ENCODE measurements at regions not wholly inside any gene's neighbourhood (a gene's known extent, or its start where the extent isn't known, plus 50 kb on each side); places are given as distances from the start of the nearest gene placed in this dataset.

DNA sequence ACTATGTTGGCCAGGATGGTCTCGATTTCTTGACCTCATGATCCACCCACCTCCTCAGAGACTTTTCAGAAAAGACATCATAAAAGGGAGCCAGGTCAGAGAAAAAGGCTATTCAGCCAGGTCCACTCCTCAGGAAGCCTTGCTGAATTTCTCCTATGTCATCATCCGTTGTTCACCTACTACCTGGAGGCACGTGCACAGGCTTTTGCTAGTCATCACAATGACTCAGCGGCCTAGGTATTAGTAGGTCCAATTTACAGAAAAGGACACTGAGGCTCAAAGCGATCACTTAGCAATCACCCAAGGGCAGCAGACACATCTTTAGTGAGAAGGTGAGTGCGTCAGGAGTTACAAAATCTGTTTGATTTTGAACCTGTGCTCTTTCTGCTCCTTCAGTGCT lies 72.3 kb upstream of the RAD23B start:
- DNase-seq (ENCODE audit: low read depth) = no peak
- no peak overlapping the region for H3K4me3 ChIP-seq (ENCODE audit: low read depth, low read length)
- TF ChIP-seq, protein P1, sequence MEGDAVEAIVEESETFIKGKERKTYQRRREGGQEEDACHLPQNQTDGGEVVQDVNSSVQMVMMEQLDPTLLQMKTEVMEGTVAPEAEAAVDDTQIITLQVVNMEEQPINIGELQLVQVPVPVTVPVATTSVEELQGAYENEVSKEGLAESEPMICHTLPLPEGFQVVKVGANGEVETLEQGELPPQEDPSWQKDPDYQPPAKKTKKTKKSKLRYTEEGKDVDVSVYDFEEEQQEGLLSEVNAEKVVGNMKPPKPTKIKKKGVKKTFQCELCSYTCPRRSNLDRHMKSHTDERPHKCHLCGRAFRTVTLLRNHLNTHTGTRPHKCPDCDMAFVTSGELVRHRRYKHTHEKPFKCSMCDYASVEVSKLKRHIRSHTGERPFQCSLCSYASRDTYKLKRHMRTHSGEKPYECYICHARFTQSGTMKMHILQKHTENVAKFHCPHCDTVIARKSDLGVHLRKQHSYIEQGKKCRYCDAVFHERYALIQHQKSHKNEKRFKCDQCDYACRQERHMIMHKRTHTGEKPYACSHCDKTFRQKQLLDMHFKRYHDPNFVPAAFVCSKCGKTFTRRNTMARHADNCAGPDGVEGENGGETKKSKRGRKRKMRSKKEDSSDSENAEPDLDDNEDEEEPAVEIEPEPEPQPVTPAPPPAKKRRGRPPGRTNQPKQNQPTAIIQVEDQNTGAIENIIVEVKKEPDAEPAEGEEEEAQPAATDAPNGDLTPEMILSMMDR (IDR thresholded peaks at IDR 0.05; ENCODE audit: insufficient read depth, low read depth, low read length) = no peak
- H3K27me3 ChIP-seq (ENCODE audit: control insufficient read depth, insufficient read depth, low read length) = no peaks in the 10 kb centered on the region
- ChIA-PET CTCF (no interaction called here), POLR2A (no interaction called here)
- H3K36me3 ChIP-seq (ENCODE audit: control insufficient read depth, insufficient read depth, low read length) = no peaks in the 10 kb centered on the region

DNA sequence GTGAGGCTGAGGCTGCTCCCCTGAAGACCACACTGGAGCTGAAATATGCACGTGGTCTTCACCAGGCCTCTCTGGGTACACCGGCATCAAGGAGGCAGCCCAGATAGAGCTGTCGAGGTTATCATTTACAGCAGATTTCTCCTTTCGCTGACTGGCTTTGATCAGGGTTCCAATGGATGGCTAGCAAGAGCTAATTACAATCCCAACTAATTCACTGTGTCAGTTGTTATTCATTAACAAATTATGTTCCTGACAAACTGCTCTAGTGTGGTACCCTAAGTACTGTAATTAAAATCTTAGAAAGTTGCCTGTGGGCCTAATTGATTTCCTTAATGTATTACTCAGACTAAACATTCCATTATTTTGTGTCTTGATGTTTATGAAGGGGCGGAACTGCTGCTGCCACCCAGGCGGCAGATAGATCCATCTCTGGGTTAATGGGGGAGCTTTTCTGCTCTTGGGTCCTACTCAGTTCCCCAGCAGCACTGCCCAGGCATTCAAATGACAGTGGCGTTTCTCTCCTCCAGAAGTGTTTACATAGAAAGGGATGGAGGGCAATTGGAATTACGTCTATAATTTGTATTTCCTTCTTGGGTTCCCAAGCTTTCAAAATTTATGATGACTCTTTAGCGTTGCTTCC lies 71.7 kb upstream of the RAD23B start:
- H3K36me3 ChIP-seq (ENCODE audit: control insufficient read depth, insufficient read depth, low read length) = no peaks in the 10 kb centered on the region
- no peaks in the 10 kb centered on the region for H3K27me3 ChIP-seq (ENCODE audit: control insufficient read depth, insufficient read depth, low read length)
- TF ChIP-seq, protein P1 (IDR thresholded peaks at IDR 0.05; ENCODE audit: insufficient read depth, low read depth, low read length) = no peak
- DNase-seq (ENCODE audit: low read depth) = no peak
- POLR2A ChIA-PET = no interaction called here
- no peak overlapping the region for H3K4me3 ChIP-seq (ENCODE audit: low read depth, low read length)
- CTCF ChIA-PET = interaction anchor here (0.7 kb wide), 1 partner anchor 13 kb away, joined by 3 read pairs; no protein-coding TSS in a partner anchor

DNA sequence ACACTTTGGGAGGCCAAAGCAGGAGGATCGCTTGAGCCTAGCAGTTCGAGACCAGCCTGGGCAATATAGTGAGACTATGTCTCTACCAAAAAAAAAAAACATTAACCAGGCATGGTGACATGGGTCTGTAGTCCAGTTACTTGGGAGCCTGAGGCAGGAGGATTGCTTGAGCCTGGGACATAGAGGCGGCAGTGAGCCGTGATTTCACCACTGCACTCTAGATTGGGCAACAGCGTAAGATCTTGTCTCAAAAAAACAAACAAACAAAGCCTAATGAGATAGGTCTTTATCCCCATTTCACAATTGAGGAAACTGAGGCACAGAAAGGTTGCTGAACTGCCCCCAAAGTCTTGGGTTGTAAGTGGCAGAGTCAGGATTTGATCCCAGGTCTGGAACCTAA lies 70.5 kb upstream of the RAD23B start:
- CTCF ChIA-PET = interaction anchor here (1.5 kb wide), 1 partner anchor 129 kb away, joined by 3 read pairs; no protein-coding TSS in a partner anchor
- POLR2A ChIA-PET = no interaction called here
- H3K36me3 ChIP-seq (ENCODE audit: control insufficient read depth, insufficient read depth, low read length) = no peaks in the 10 kb centered on the region
- H3K27me3 ChIP-seq (ENCODE audit: control insufficient read depth, insufficient read depth, low read length) = no peaks in the 10 kb centered on the region
- TF ChIP-seq, protein P1 (IDR thresholded peaks at IDR 0.05; ENCODE audit: insufficient read depth, low read depth, low read length) = no peak
- DNase-seq (ENCODE audit: low read depth) = no peak
- no peak overlapping the region for H3K4me3 ChIP-seq (ENCODE audit: low read depth, low read length)

DNA sequence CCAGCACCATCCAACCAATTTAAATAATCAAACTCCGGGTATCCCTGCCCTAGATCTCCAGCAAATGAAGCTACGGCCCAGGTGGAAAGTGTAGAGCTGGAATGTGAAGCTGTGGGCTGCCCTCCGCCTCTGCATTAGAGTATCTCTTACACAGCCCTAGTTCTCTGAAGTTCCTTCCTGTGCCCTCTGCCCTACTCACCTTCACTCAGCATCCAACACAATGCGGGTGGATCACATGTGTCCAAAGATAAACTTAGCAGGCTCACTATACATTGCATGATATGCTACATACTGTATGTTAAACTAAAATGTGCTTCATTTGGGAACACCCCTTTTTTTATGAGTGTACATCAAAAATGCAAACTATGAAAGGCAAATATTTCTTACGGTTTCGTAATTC lies 70.0 kb upstream of the RAD23B start:
- no peak for DNase-seq (ENCODE audit: low read depth)
- Histone ChIP-seq H3K4me3 (ENCODE audit: low read depth, low read length) (no peak overlapping the region), H3K36me3 (ENCODE audit: control insufficient read depth, insufficient read depth, low read length) (no peaks in the 10 kb centered on the region), H3K27me3 (ENCODE audit: control insufficient read depth, insufficient read depth, low read length) (no peaks in the 10 kb centered on the region)
- ChIA-PET POLR2A (no interaction called here), CTCF (interaction anchor here (1.5 kb wide), 1 partner anchor 129 kb away, joined by 3 read pairs; no protein-coding TSS in a partner anchor)
- TF ChIP-seq, protein P1 (IDR thresholded peaks at IDR 0.05; ENCODE audit: insufficient read depth, low read depth, low read length) = no peak

DNA sequence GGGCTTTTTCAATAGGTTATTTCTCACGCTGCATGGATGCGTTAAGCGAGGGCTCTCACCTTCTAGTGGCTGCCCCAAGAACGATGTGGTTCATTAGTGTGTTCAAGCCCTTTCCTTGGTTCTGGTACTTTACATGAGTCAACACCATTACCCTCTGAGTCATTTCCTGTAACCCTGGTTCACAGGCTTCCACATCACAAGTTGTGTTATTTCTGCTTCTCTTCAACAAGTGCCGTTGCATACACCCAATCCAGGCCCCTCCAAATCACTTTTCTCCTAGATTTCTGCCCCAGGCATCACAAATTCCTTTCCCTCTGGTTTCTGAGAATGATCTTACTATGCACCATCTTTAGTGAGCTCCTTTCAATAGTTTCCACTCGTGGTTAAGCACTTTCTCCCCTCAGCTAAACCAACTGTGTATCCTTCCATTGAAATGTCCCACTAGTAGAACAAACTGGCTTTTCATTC lies 69.5 kb upstream of the RAD23B start:
- TF ChIP-seq, protein P1 (IDR thresholded peaks at IDR 0.05; ENCODE audit: insufficient read depth, low read depth, low read length) = no peak
- no peaks in the 10 kb centered on the region for H3K36me3 ChIP-seq (ENCODE audit: control insufficient read depth, insufficient read depth, low read length)
- ChIA-PET CTCF (no interaction called here), POLR2A (interaction anchor here (0.6 kb wide), 1 partner anchor 73 kb away, joined by 4 read pairs; no protein-coding TSS in a partner anchor)
- peak; percentile 87 for DNase-seq (ENCODE audit: low read depth)
- H3K27me3 ChIP-seq (ENCODE audit: control insufficient read depth, insufficient read depth, low read length) = no peaks in the 10 kb centered on the region
- H3K4me3 ChIP-seq (ENCODE audit: low read depth, low read length) = no peak overlapping the region

Data from BJ (cell line).